PC-3 (cell line): ENCODE measurements at regions not wholly inside any gene's neighbourhood (a gene's known extent, or its start where the extent isn't known, plus 50 kb on each side); places are given as distances from the start of the nearest gene placed in this dataset.

ENCODE experiments used
- ATAC-seq: fragments of 200-7000 bp; cut with Tn5 transposase; 2 replicates; pipeline ENCODE4 v1.9.1; 2020; ENCODE audit warnings: mild to moderate bottlenecking, moderate library complexity
- BruUV-seq: library from RNA; stranded (reverse); fragments of 400-500 nt; replicated peaks from 2 replicates; lab custom pipeline; 2021; lab: Mats Ljungman, UMichigan
- CTCF ChIA-PET: fragments of 300-600 bp; sonication (Branson Sonifier 250); formaldehyde crosslinking; loops from one replicate; lab custom pipeline; 2022; ENCODE audit warnings: antibody characterized with exemption; lab: Charles Lee
- POLR2A ChIA-PET: fragments of 300-600 bp; sonication (Branson Sonifier 250); formaldehyde crosslinking; loops from one replicate; lab custom pipeline; 2022; ENCODE audit warnings: antibody characterized with exemption; ENCODE audit not compliant: unreplicated experiment; lab: Charles Lee
- DNase-seq: peaks from one replicate; pipeline ENCODE4 v3.0.0-alpha.2; 2015
- H2AFZ ChIP-seq: fragments of 300-600 bp; sonication (generic); 2 replicates; pipeline ENCODE4 v1.6.0; 2016; ENCODE audit warnings: antibody characterized with exemption, low read length
- H3F3A ChIP-seq: fragments of 300-600 bp; sonication (generic); one replicate; pipeline ENCODE4 v1.6.0; 2017; ENCODE audit warnings: antibody characterized with exemption, low read length, control low read depth, mild to moderate bottlenecking; ENCODE audit not compliant: unreplicated experiment
- H3K27ac ChIP-seq: fragments of 300-600 bp; sonication (generic); 2 replicates; pipeline ENCODE4 v1.5.1; 2016; ENCODE audit warnings: mild to moderate bottlenecking, low read length
- H3K27me3 ChIP-seq: fragments of 300-600 bp; sonication (generic); 2 replicates; pipeline ENCODE4 v1.6.1; 2016; ENCODE audit warnings: low read length, mixed read lengths
- H3K36me3 ChIP-seq: fragments of 300-600 bp; sonication (generic); 2 replicates; pipeline ENCODE4 v1.6.1; 2016; ENCODE audit warnings: low read depth, mixed run types, low read length, mixed read lengths
- H3K4me1 ChIP-seq: fragments of 300-600 bp; sonication (generic); 2 replicates; pipeline ENCODE4 v1.5.1; 2016; ENCODE audit warnings: low read length; ENCODE audit not compliant: insufficient read depth
- H3K4me2 ChIP-seq: fragments of 300-600 bp; sonication (generic); 2 replicates; pipeline ENCODE4 v1.6.0; 2016; ENCODE audit warnings: low read length
- H3K4me3 ChIP-seq: fragments of 300-600 bp; sonication (generic); 2 replicates; pipeline ENCODE4 v1.5.1; 2016; ENCODE audit warnings: mild to moderate bottlenecking, low read length, mixed read lengths
- H3K79me2 ChIP-seq: fragments of 300-600 bp; sonication (generic); 2 replicates; pipeline ENCODE4 v1.6.1; 2017; ENCODE audit warnings: low read length, mixed read lengths
- H3K9ac ChIP-seq: fragments of 300-600 bp; sonication (generic); 2 replicates; pipeline ENCODE4 v1.6.0; 2016; ENCODE audit warnings: mild to moderate bottlenecking, low read length
- H3K9me2 ChIP-seq: fragments of 300-600 bp; sonication (generic); replicated peaks from 2 replicates; pipeline ENCODE4 v1.6.1; 2016; ENCODE audit warnings: mixed run types, low read length, mixed read lengths
- H3K9me3 ChIP-seq: fragments of 300-600 bp; sonication (generic); 2 replicates; pipeline ENCODE4 v1.6.1; 2016; ENCODE audit warnings: low read length, mixed read lengths
- H4K20me1 ChIP-seq: fragments of 300-600 bp; sonication (generic); 2 replicates; pipeline ENCODE4 v1.6.1; 2016; ENCODE audit warnings: low read length, mixed read lengths
- EZH2 ChIP-seq: fragments of 300-600 bp; sonication (generic); IDR thresholded peaks from one replicate; pipeline ENCODE4 v1.6.1; 2017; ENCODE audit warnings: antibody characterized with exemption, mild to moderate bottlenecking, low read length; ENCODE audit not compliant: unreplicated experiment
- EZH2phosphoT487 ChIP-seq: fragments of 300-600 bp; sonication (generic); IDR thresholded peaks from 2 replicates; pipeline ENCODE4 v1.6.1; 2018; ENCODE audit warnings: mild to moderate bottlenecking, antibody characterized with exemption, low read length, borderline replicate concordance
- intact Hi-C: fragments of 100-400 bp; cut with micrococcal nuclease; formaldehyde crosslinking; loops from 2 replicates; pipeline ENCODE4 v1.9.0; 2023
- TF ChIP-seq, protein P1 (sequence below): fragments of 300-600 bp; sonication (generic); conservative IDR thresholded peaks from 2 replicates; pipeline ENCODE4 v1.5.1; 2017; ENCODE audit warnings: antibody characterized with exemption, low read depth, mild to moderate bottlenecking, low read length

DNA sequence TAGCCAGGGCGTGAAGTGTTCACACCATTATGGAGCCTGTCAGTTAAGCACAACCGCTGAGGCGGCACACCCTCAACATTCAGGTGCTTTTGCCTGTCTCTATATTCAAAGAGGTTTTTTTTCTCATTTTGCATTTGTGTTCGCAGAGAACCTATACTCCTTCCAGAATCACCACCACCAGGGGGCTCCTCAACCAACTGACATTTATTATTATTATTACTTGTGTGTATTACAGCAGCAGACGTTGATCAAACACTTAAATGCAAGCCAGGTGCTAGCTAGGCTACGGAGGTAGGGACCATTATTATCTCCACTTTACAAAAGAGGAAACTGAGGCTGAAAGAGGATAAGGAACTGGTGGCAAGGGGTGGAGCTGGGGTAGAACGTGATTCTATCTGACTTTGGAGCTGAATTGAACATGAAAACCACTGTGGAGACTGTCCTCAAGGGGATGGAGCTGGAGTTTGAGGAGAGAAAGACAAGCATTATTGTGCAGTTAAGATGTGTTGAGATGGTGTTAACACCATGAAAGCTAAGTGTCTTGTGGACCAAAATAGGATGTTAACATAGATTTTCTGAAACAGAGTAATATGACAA, 133.8 kb upstream of the PLXNA4 start:
- no peak for TF ChIP-seq EZH2phosphoT487
- TF ChIP-seq, protein P1, sequence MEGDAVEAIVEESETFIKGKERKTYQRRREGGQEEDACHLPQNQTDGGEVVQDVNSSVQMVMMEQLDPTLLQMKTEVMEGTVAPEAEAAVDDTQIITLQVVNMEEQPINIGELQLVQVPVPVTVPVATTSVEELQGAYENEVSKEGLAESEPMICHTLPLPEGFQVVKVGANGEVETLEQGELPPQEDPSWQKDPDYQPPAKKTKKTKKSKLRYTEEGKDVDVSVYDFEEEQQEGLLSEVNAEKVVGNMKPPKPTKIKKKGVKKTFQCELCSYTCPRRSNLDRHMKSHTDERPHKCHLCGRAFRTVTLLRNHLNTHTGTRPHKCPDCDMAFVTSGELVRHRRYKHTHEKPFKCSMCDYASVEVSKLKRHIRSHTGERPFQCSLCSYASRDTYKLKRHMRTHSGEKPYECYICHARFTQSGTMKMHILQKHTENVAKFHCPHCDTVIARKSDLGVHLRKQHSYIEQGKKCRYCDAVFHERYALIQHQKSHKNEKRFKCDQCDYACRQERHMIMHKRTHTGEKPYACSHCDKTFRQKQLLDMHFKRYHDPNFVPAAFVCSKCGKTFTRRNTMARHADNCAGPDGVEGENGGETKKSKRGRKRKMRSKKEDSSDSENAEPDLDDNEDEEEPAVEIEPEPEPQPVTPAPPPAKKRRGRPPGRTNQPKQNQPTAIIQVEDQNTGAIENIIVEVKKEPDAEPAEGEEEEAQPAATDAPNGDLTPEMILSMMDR = peak; percentile 83
- CTCF ChIA-PET = interaction anchor here (0.7 kb wide), 1 partner anchor 137 kb away, joined by 3 read pairs; no protein-coding TSS in a partner anchor

DNA sequence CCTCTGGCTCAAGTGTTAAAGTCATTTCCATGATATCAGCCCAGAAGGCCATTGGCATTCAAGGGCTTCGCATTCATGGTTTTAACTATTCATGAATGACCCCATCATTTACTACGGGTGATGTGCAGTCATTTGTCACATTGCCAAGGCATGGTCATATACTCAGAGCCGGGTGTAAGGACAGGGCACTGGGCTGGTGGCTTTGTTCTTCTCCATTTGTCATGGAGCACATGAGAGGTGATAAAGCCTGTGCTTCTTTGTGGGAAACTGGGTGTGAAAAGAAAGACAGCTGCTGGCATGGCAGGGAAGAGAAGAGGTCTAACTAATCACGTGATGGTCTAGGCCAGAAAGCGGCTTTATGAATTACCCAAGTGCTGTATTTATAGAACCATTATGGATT, 132.2 kb upstream of the PLXNA4 start:
- Histone ChIP-seq H3K27ac (no peak overlapping the region), H3F3A (no peaks in the 10 kb centered on the region), H3K9me3 (no peaks in the 10 kb centered on the region), H3K9me2 (no peaks in the 10 kb centered on the region), H2AFZ (no peak overlapping the region), H4K20me1 (no peaks in the 10 kb centered on the region), H3K36me3 (no peaks in the 10 kb centered on the region), H3K4me1 (no peaks in the 10 kb centered on the region), H3K9ac (no peak overlapping the region), H3K27me3 (0 out of 2 replicates have a peak, but pooled peaks cover 4% of the 10 kb centered on the region), H3K4me2 (no peak overlapping the region), H3K79me2 (no peaks in the 10 kb centered on the region), H3K4me3 (no peak overlapping the region)
- DNase-seq (no peak), ATAC-seq (no peak)
- TF ChIP-seq EZH2 (no peak), EZH2phosphoT487 (no peak)
- TF ChIP-seq, protein P1 = no peak
- intact Hi-C loops = no loop called here
- POLR2A ChIA-PET = no interaction called here
- CTCF ChIA-PET = no interaction called here
- BruUV-seq = no TSS peak

More for the DNA sequence above, 133.8 kb upstream of the PLXNA4 start:
- Histone ChIP-seq H3K4me2 (no peak overlapping the region), H3K9ac (no peak overlapping the region), H3K27ac (no peak overlapping the region), H3K4me3 (no peak overlapping the region), H3K9me3 (no peaks in the 10 kb centered on the region), H4K20me1 (no peaks in the 10 kb centered on the region), H3K9me2 (no peaks in the 10 kb centered on the region), H2AFZ (no peak overlapping the region), H3K27me3 (no peaks in the 10 kb centered on the region), H3K36me3 (no peaks in the 10 kb centered on the region), H3F3A (no peaks in the 10 kb centered on the region), H3K4me1 (no peaks in the 10 kb centered on the region), H3K79me2 (no peaks in the 10 kb centered on the region)
- POLR2A ChIA-PET = no interaction called here
- peak; percentile 50 for DNase-seq
- intact Hi-C loops = no loop called here
- no TSS peak for BruUV-seq
- peak; percentile 59 for ATAC-seq

DNA sequence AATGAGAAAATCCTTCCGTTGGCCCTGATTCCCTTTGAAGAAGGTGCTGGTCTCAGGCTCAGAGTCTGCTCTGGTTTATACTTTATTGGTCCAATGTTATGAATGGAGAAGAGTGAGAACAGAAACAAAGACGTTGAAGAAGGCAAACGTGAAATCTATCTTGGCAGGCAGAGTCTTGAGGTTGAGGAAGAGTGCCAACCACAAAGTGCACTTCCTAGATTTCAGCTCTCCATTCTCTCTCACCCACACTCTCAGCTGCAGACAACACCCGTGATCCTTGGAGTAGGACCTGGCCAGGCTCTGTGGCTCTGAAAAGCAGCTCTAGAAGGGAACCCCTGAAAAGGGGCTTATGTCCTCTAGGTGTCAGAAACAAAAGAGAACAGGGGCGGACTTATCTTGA, 128.9 kb upstream of the PLXNA4 start:
- H3K27me3 ChIP-seq = 0 out of 2 replicates have a peak, but pooled peaks cover 4% of the 10 kb centered on the region
- no peaks in the 10 kb centered on the region for H3K36me3 ChIP-seq
- POLR2A ChIA-PET = no interaction called here
- H3K4me2 ChIP-seq = no peak overlapping the region
- CTCF ChIA-PET = no interaction called here
- H3K27ac ChIP-seq = no peak overlapping the region
- H2AFZ ChIP-seq = no peak overlapping the region
- DNase-seq (no peak), ATAC-seq (no peak)
- H3K4me3 ChIP-seq = no peak overlapping the region
- H3K4me1 ChIP-seq = no peaks in the 10 kb centered on the region
- no TSS peak for BruUV-seq
- no peaks in the 10 kb centered on the region for H3K9me2 ChIP-seq
- intact Hi-C loops = no loop called here
- no peak overlapping the region for H3K9ac ChIP-seq
- no peaks in the 10 kb centered on the region for H3K9me3 ChIP-seq
- TF ChIP-seq EZH2phosphoT487 = no peak
- TF ChIP-seq, protein P1 = no peak
- no peak for TF ChIP-seq EZH2
- H3F3A ChIP-seq = no peaks in the 10 kb centered on the region
- H4K20me1 ChIP-seq = no peaks in the 10 kb centered on the region
- H3K79me2 ChIP-seq = no peaks in the 10 kb centered on the region
